Astrocyte of the cerebellum (primary cell): ENCODE measurements at regions not wholly inside any gene's neighbourhood (a gene's known extent, or its start where the extent isn't known, plus 50 kb on each side); places are given as distances from the start of the nearest gene placed in this dataset.
A peak's percentile ranks its signal among the peaks of the same experiment; 100 is the strongest.

Source experiments
- DNase-seq: peaks from one replicate; pipeline ENCODE4 v3.0.0-alpha.2; 2011; ENCODE audit warnings: low read depth
- H3K4me3 ChIP-seq: 2 replicates; pipeline ENCODE4 v1.5.1; 2011; ENCODE audit warnings: mild to moderate bottlenecking, low read depth, low read length, moderate library complexity
- CTCF ChIP-seq: IDR thresholded peaks from 2 replicates; pipeline ENCODE4 v1.5.1; 2012; ENCODE audit warnings: low read length, low read depth, moderate library complexity, mild to moderate bottlenecking; ENCODE audit errors: missing control alignments
- in situ Hi-C: cut with HindIII; loops from 2 replicates; pipeline ENCODE4 v1.10.0; 2017; ENCODE audit warnings: low sequenced_read_pairs

- no peak for DNase-seq
- TF ChIP-seq CTCF = no peak
- no peak overlapping the region for H3K4me3 ChIP-seq
- in situ Hi-C loops = no loop called here
Observed at GRCh38 chr4:125430086-125430485, 115.3 kb downstream of the FAT4 start.

GRCh38 chr4:125432078-125432477, 117.3 kb downstream of the FAT4 start:
- DNase-seq = no peak
- in situ Hi-C loops = no loop called here
- TF ChIP-seq CTCF = no peak
- no peak overlapping the region for H3K4me3 ChIP-seq

GRCh38 chr4:125433453-125433852, 118.7 kb downstream of the FAT4 start:
- DNase-seq = peak; percentile 40
- no peak overlapping the region for H3K4me3 ChIP-seq
- in situ Hi-C loops = no loop called here
- no peak for TF ChIP-seq CTCF

GRCh38 chr4:125434136-125434535, 119.4 kb downstream of the FAT4 start:
- in situ Hi-C loops = no loop called here
- TF ChIP-seq CTCF = no peak
- no peak overlapping the region for H3K4me3 ChIP-seq
- no peak for DNase-seq

- no peak overlapping the region for H3K4me3 ChIP-seq
- DNase-seq = no peak
- no peak for TF ChIP-seq CTCF
- in situ Hi-C loops = no loop called here
Observed at GRCh38 chr4:125440814-125441213, 126.1 kb downstream of the FAT4 start.

GRCh38 chr4:125444166-125444565, 129.4 kb downstream of the FAT4 start:
- no peak for TF ChIP-seq CTCF
- H3K4me3 ChIP-seq = no peak overlapping the region
- in situ Hi-C loops = no loop called here
- no peak for DNase-seq

GRCh38 chr4:125445525-125445924, 130.8 kb downstream of the FAT4 start:
- in situ Hi-C loops = no loop called here
- DNase-seq = no peak
- no peak overlapping the region for H3K4me3 ChIP-seq
- no peak for TF ChIP-seq CTCF
